ACC112 (cell line): ENCODE measurements at regions not wholly inside any gene's neighbourhood (a gene's known extent, or its start where the extent isn't known, plus 50 kb on each side); places are given as distances from the start of the nearest gene placed in this dataset.

ENCODE experiments used
- H2AFZ ChIP-seq: fragments of 200-600 bp; sonication (generic); one replicate; pipeline ENCODE4 v1.6.0; 2017; ENCODE audit warnings: antibody characterized with exemption, low read length; ENCODE audit not compliant: unreplicated experiment
- H3K27ac ChIP-seq: fragments of 200-600 bp; sonication (generic); 2 replicates; pipeline ENCODE4 v1.5.1; 2014; ENCODE audit warnings: low read depth, mild to moderate bottlenecking, antibody characterized with exemption, low read length, moderate library complexity
- H3K27me3 ChIP-seq: fragments of 200-600 bp; sonication (generic); 2 replicates; pipeline ENCODE4 v1.6.1; 2014; ENCODE audit warnings: mild to moderate bottlenecking, antibody characterized with exemption, low read length, moderate library complexity, mixed read lengths; ENCODE audit not compliant: insufficient read depth
- H3K36me3 ChIP-seq: fragments of 200-600 bp; sonication (generic); 2 replicates; pipeline ENCODE4 v1.6.1; 2016; ENCODE audit warnings: mild to moderate bottlenecking, antibody characterized with exemption, low read length, moderate library complexity, mixed read lengths; ENCODE audit not compliant: insufficient read depth
- H3K4me1 ChIP-seq: fragments of 200-600 bp; sonication (generic); one replicate; pipeline ENCODE4 v1.6.1; 2016; ENCODE audit warnings: low read length, mixed read lengths; ENCODE audit not compliant: insufficient read depth, unreplicated experiment, control insufficient read depth
- H3K4me3 ChIP-seq: fragments of 200-600 bp; sonication (generic); 2 replicates; pipeline ENCODE4 v1.5.1; 2014; ENCODE audit warnings: mild to moderate bottlenecking, low read depth, low read length
- H3K79me2 ChIP-seq: fragments of 200-600 bp; sonication (generic); one replicate; pipeline ENCODE4 v1.6.0; 2016; ENCODE audit warnings: low read length; ENCODE audit not compliant: control insufficient read depth, unreplicated experiment, insufficient read depth

DNA sequence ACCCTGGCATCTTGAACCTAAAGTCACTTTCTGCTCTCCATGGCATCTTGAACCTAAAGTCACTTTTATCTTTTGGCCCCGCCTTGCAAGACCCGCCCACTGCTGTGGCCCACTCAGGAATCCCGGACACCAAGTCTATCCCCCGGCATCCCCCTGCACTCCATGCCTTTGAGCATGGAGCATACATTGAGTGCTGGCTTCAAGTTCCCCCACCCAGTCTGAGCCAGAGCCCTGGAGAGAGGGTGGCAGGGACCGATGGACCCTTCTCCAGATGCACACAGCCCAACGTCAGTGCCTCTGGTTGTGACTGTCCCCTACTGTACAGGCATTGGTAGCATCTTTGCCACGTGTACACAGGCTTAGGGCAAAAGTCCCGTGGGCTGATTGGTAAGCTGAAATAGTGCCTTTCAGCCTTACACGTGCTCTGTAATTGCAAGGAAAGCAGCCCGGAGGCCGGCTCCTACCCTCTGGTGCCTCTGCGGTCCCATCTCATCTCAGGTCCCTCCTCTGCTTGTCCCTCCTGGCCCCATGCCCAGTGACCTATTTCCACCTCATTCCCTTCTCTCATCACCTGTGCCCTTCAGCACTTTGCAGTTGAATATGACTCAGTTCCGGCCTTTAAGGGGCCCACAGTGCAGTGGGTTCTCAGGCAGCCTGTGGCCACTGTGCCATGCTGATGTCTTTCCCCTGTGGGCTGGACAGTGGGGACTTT lies 154.0 kb downstream of the INHBB start:
- Histone ChIP-seq H3K4me1 (peaks cover 10% of the 10 kb centered on the region), H3K79me2 (no peaks in the 10 kb centered on the region), H3K4me3 (no peak overlapping the region), H3K27me3 (no peaks in the 10 kb centered on the region; the same call in 1 of the 2 replicates), H3K27ac (no peak overlapping the region), H3K36me3 (no peaks in the 10 kb centered on the region), H2AFZ (no peak overlapping the region)

DNA sequence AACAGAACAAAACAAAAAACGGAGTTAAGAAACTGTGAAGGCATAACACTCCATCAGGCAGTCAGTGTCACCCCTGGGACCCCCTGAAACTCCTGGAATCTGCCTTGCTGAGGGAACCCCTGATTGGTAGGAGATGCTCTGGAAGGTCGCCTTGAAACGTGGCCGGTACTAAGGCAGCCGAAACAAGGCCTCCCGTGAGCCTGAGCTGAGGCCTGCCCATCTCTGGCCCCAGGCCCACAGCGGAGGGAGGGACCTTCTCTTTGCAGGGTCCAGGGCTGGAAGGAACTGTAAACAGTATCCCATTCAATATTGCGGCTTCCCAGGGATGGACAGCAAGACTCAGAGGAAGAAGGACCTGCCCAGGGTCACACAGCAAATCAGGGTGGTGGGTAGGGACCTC lies 155.7 kb downstream of the INHBB start:
- no peak overlapping the region for H3K4me3 ChIP-seq
- no peak overlapping the region for H3K27ac ChIP-seq
- no peaks in the 10 kb centered on the region for H3K79me2 ChIP-seq
- peaks cover 10% of the 10 kb centered on the region for H3K4me1 ChIP-seq
- H3K27me3 ChIP-seq: no peaks in the 10 kb centered on the region; the same call in 1 of the 2 replicates
- H3K36me3 ChIP-seq: no peaks in the 10 kb centered on the region
- H2AFZ ChIP-seq: no peak overlapping the region

DNA sequence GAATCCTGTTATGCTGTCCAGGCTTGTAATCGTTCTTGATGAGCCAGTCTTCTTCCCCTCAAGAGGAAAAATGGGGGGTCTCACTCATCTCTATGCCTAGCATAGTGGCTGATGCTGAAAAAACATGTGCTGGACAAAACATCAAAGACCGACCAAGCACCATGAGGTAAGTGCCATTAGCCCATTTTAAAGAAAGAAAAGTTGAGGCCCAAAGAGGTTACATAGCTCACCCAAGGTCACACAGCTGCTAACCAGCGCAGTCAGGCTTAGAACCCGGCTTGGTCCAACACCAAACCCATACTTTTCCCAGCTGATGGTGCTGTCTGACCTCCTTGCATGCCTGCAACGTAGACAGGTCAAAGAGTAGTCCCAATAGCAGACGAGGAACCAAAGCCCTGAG lies 156.4 kb downstream of the INHBB start:
- peaks cover 10% of the 10 kb centered on the region for H3K4me1 ChIP-seq
- H3K4me3 ChIP-seq: no peak overlapping the region
- no peak overlapping the region for H2AFZ ChIP-seq
- H3K36me3 ChIP-seq: no peaks in the 10 kb centered on the region
- H3K27me3 ChIP-seq: no peaks in the 10 kb centered on the region; the same call in 1 of the 2 replicates
- H3K27ac ChIP-seq: no peak overlapping the region
- H3K79me2 ChIP-seq: no peaks in the 10 kb centered on the region

DNA sequence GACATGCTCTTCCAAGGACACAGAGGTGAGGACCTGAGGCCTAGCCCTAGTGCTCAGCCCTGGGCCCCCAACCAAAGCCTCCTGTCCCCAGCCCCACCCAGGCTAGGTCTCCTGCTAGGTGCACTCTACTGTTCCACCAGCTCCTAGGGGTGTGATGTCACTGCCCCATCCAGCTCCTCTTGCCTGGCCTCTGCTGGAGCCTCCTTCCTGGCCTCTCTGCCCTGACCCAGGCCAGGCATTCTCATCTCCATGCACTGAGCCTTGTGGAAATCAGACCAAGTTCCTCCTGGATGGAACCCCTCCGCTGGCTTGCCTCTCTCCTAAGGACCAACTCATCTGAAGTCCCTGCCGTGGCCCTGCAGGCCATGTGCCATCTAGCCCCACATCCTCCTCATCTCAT lies 156.8 kb downstream of the INHBB start:
- H3K4me1 ChIP-seq: peaks cover 10% of the 10 kb centered on the region
- no peak overlapping the region for H3K27ac ChIP-seq
- no peak overlapping the region for H2AFZ ChIP-seq
- no peaks in the 10 kb centered on the region for H3K36me3 ChIP-seq
- no peak overlapping the region for H3K4me3 ChIP-seq
- H3K79me2 ChIP-seq: no peaks in the 10 kb centered on the region
- no peaks in the 10 kb centered on the region; the same call in 1 of the 2 replicates for H3K27me3 ChIP-seq

DNA sequence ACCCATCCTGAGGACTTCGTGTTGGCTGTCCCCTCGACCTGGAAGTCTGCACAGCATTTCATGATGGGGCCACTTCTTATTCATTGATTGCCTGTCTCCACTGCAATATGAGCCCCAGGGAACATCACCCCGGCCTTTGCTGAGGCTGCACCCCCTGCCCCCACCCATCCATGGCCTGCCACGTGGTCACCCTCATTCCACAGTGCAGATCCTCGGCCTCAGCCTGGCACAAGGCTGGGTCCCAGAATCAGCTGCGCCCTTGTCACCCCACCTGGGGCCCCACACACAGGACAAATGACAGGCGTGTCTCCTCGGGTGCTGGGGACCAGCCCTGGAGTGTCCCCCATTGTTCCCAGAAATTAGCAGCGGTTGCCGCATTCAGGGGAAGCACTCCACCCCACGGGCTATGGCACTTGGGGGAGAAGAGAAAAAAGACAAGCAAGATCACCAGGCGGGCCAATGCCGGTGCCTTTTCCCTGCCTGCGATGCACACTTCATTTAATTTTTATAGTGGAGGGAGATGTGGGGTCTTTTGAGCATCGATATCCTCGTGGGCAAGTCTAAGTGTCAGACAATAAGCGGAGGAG lies 157.4 kb downstream of the INHBB start:
- H3K27me3 ChIP-seq: no peaks in the 10 kb centered on the region
- no peak overlapping the region for H3K27ac ChIP-seq
- no peak overlapping the region for H2AFZ ChIP-seq
- peaks cover 12% of the 10 kb centered on the region for H3K4me1 ChIP-seq
- no peaks in the 10 kb centered on the region for H3K36me3 ChIP-seq
- no peaks in the 10 kb centered on the region for H3K79me2 ChIP-seq
- H3K4me3 ChIP-seq: no peak overlapping the region

DNA sequence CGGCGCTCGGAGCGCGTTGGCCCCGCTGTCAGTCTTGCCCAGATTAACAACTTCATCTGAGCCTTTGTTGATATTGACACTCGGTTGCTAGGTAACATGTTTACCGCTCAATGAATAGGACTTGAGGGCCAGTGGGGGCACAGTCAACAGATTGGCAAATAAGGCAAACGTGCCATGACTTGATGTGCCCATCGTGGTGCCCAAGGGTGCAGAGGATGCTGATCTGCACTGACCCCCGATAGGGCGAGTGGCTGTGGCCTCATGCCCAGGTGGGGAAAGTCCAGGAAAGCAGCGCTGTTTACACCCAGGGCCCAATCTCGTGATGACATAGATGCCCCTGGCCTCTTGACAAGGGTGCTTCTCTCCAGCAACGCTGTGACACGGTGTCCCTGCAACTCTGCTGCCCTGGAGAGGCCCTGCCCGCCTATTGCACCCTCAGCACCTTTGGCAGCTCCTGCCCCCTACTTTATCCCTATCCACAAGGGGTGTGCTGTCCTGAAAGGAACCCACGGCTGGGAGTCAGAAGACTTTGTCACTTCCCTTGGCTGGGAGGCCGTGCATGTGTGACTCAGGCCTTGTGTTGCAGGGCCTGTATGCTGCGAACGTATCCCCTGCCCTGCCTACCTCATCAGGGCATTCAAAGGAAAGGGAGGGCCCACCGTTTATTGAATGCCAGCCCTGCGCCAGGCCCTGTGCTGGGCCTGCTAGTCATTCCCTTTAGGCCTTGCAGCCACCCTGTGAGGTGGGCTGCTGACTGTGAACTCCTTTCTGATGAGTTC lies 158.0 kb downstream of the INHBB start:
- H2AFZ ChIP-seq: no peak overlapping the region
- H3K27ac ChIP-seq: peak overlapping the region; percentile 3; the same call in 1 of the 2 replicates
- H3K27me3 ChIP-seq: no peaks in the 10 kb centered on the region

DNA sequence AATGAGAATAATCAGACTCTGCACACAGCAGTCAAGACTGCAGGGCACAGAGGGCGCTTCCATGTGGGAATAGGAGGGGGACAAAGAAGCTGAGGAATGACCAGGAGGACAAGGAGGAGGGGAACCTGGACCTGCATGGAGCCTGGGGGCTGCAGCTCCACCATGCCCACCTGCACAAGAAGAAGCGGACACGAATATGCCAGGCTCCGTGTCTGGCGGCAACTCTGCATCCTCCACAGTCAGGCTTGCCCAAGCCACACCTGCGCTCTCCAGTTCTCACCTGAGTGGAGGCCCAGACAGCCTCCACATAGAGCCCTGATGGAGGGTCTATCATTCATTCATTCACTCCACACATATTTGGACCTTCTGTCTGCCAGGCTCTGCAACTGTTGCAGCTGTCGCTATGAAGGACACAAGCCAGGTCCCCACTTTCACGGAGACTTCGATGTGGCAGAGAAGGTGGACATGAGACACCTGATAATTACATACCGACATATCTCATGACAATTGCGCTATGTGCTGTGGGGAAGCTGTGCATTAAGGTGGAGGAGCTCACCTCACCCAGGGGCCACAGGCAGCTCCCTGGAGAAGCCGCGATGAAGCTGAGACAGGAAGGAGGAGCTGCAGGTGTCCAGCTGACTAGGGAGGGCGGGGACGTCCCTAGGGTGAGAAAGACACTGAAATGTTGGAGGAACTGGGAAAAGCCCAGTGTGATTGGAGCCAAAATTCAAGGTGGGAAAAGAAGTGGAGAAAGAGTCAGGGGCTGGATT lies 159.2 kb downstream of the INHBB start:
- H3K4me3 ChIP-seq: no peak overlapping the region
- H3K36me3 ChIP-seq: no peaks in the 10 kb centered on the region
- H2AFZ ChIP-seq: no peak overlapping the region
- H3K27me3 ChIP-seq: no peaks in the 10 kb centered on the region
- no peaks in the 10 kb centered on the region for H3K79me2 ChIP-seq
- H3K4me1 ChIP-seq: peaks cover 22% of the 10 kb centered on the region
- no peak overlapping the region for H3K27ac ChIP-seq

More for the DNA sequence above, 158.0 kb downstream of the INHBB start:
- H3K4me1 ChIP-seq: peaks cover 19% of the 10 kb centered on the region
- no peaks in the 10 kb centered on the region for H3K36me3 ChIP-seq
- H3K4me3 ChIP-seq: no peak overlapping the region
- H3K79me2 ChIP-seq: no peaks in the 10 kb centered on the region

DNA sequence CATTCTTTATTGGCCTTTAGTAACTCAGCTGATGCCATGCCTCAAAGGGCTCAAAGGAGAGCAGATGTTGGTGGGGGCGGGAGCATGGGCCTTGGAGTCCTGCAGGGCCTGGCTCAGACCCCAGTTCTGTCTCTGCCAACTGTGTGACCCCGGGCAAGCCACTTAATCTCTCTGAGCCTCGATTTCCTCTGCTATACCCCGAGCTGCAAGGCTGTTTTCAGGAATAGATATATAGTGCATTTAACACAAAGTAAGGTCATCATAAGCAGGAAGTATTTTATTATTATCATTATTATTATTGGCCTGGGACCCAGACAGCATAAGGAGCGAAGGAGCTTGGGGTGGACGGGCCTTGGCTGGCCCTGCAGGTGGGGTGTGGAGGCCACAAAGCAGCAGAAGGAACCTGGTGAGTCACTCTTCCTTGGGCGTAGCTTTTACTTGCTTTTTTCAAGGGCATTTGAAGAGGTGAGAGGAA lies 162.7 kb downstream of the INHBB start:
- Histone ChIP-seq H3K79me2 (no peaks in the 10 kb centered on the region), H3K36me3 (no peaks in the 10 kb centered on the region), H3K27me3 (no peaks in the 10 kb centered on the region), H3K4me3 (no peak overlapping the region), H3K4me1 (peaks cover 22% of the 10 kb centered on the region), H2AFZ (no peak overlapping the region), H3K27ac (no peak overlapping the region)

DNA sequence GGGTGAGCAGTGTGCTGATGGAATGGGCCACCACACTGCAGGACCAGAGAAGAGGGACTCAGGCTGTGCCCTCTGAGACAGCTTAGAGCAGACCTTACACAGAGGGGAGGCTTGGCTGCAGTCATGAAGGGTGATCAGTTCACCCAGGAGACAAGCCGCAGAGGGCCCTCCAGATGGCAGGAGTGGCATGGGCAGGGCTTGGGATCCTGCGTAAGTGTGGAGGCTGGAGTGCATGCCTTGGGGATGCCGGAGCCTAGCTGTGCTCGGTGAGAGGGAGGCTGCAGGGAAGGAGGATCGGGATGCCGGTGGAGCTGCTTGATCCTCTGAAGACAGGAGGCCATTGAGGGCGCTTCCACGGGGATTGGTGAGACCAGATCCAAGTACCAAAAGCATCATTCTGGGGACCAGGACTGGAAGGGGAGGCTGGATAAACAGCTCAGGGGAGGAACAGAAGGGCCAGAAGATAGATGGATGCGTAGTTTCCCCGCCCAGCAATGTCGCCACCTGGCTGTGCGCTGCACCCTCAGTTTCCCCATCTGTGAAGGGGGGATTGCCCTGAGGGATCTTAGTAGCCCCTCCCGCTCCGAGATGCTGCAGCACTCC lies 163.4 kb downstream of the INHBB start:
- Histone ChIP-seq H3K79me2 (no peaks in the 10 kb centered on the region), H3K4me3 (no peak overlapping the region), H3K36me3 (no peaks in the 10 kb centered on the region), H3K27me3 (no peaks in the 10 kb centered on the region), H2AFZ (no peak overlapping the region), H3K27ac (no peak overlapping the region), H3K4me1 (peaks cover 15% of the 10 kb centered on the region)
